Endodermal cell (in vitro differentiated cells): ENCODE measurements at regions not wholly inside any gene's neighbourhood (a gene's known extent, or its start where the extent isn't known, plus 50 kb on each side); places are given as distances from the start of the nearest gene placed in this dataset.

ENCODE experiments used
- DNase-seq: peaks from one replicate; pipeline ENCODE4 v3.0.0-alpha.2; 2017
- H3K27ac ChIP-seq: 2 replicates; pipeline ENCODE4 v1.5.1; 2013; ENCODE audit warnings: mild to moderate bottlenecking, low read depth, low read length, moderate library complexity
- H3K27me3 ChIP-seq: 2 replicates; pipeline ENCODE4 v1.6.1; 2013; ENCODE audit warnings: mild to moderate bottlenecking, low read length, moderate library complexity; ENCODE audit not compliant: insufficient read depth, control insufficient read depth, poor library complexity, severe bottlenecking
- H3K36me3 ChIP-seq: 2 replicates; pipeline ENCODE4 v1.7.0; 2013; ENCODE audit warnings: mild to moderate bottlenecking, low read length, moderate library complexity; ENCODE audit not compliant: control insufficient read depth, insufficient read depth
- H3K4me1 ChIP-seq: one replicate; pipeline ENCODE4 v1.7.0; 2013; ENCODE audit warnings: low read length; ENCODE audit not compliant: control insufficient read depth, insufficient read depth
- H3K4me3 ChIP-seq: 2 replicates; pipeline ENCODE4 v1.5.1; 2013; ENCODE audit warnings: mild to moderate bottlenecking, low read length, moderate library complexity
- H3K9ac ChIP-seq: 2 replicates; pipeline ENCODE4 v1.6.1; 2013; ENCODE audit warnings: mild to moderate bottlenecking, low read length, moderate library complexity; ENCODE audit not compliant: poor library complexity, severe bottlenecking; ENCODE audit errors: extremely low read depth
- H3K9me3 ChIP-seq: 2 replicates; pipeline ENCODE4 v1.6.1; 2013; ENCODE audit warnings: mild to moderate bottlenecking, low read length, moderate library complexity; ENCODE audit not compliant: control insufficient read depth
- H3K27ac Mint-ChIP-seq: 2 replicates; pipeline ENCODE4 v1.8.0; 2020; ENCODE audit warnings: mixed read lengths
- H3K27me3 Mint-ChIP-seq: 2 replicates; pipeline ENCODE4 v1.8.0; 2021; ENCODE audit warnings: mild to moderate bottlenecking, mixed read lengths; ENCODE audit not compliant: insufficient read depth
- H3K36me3 Mint-ChIP-seq: 2 replicates; pipeline ENCODE4 v1.8.0; 2020; ENCODE audit warnings: low read depth, mixed read lengths
- H3K4me1 Mint-ChIP-seq: 2 replicates; pipeline ENCODE4 v1.8.0; 2020; ENCODE audit warnings: mixed read lengths
- H3K4me3 Mint-ChIP-seq: 2 replicates; pipeline ENCODE4 v1.8.0; 2020; ENCODE audit warnings: mild to moderate bottlenecking, moderate library complexity, mixed read lengths
- H3K9me3 Mint-ChIP-seq: 2 replicates; pipeline ENCODE4 v1.8.0; 2020; ENCODE audit warnings: mild to moderate bottlenecking, mixed read lengths
- WGBS, 2 experiments: methylation state at CpG; one replicate each; pipeline versions ENCODE4 v1.1.5 to v1.1.7; 2013; ENCODE audit warnings: missing lambda C conversion rate in 2 of 2, mixed read lengths in 1 of 2; ENCODE audit not compliant: insufficient coverage in 1 of 2, insufficient read length in 1 of 2; 5-methylcytosine and 5-hydroxymethylcytosine counted together
- TF ChIP-seq, protein P1 (sequence below): fragments of 200-600 bp; sonication (generic); conservative IDR thresholded peaks from 2 replicates; pipeline ENCODE4 v1.5.0; 2021; ENCODE audit warnings: antibody characterized with exemption, mild to moderate bottlenecking

DNA sequence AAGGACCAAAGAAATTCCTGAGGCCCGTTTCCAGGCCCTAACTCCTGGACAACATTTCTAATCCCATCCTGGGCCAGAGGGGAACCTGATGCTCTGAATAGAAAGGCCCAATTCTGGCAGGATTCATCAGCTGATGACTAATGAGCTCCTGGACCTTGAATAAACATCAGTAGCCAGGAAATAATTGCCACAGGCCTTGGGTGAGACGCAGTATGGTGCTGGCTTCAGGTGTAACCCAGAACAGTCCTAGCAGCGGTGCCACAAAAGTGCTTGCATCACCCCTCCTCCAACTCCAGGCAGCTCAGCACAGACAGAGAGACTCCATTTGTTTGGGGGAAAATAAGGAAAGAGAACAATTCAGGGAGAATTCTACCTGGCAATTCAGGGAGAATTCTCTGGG is 184.7 kb upstream of the POU1F1 start:
- no peaks in the 10 kb centered on the region for H3K27me3 Mint-ChIP-seq

DNA sequence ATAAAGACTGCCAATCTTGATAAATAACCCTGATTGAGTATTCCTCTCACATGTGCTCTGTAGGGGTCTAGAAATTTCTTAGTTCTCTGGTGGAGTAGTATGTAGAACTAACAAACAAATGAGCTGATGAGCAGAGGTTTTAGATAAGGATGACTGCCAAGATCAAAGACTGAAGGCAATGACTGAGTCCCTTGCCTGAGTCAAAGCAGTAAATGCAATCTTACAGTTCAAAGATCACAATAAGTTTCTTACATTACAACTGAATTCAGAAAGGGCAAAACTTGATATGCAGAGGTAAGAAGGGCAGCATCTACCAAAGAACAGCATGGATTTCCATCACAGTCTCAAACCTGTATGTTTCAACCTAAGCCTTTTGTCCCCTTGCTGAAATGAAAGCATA is 172.2 kb upstream of the POU1F1 start:
- Mint-ChIP-seq H3K9me3 (no peaks in the 10 kb centered on the region), H3K36me3 (no peaks in the 10 kb centered on the region), H3K4me3 (no peak overlapping the region), H3K27ac (no peak overlapping the region), H3K4me1 (peaks cover 5% of the 10 kb centered on the region), H3K27me3 (no peaks in the 10 kb centered on the region)
- Histone ChIP-seq H3K4me3 (no peak overlapping the region), H3K36me3 (no peaks in the 10 kb centered on the region), H3K27me3 (no peaks in the 10 kb centered on the region), H3K9ac (no peak overlapping the region), H3K9me3 (peaks cover 6% of the 10 kb centered on the region), H3K27ac (no peak overlapping the region), H3K4me1 (no peaks in the 10 kb centered on the region)
- TF ChIP-seq, protein P1, sequence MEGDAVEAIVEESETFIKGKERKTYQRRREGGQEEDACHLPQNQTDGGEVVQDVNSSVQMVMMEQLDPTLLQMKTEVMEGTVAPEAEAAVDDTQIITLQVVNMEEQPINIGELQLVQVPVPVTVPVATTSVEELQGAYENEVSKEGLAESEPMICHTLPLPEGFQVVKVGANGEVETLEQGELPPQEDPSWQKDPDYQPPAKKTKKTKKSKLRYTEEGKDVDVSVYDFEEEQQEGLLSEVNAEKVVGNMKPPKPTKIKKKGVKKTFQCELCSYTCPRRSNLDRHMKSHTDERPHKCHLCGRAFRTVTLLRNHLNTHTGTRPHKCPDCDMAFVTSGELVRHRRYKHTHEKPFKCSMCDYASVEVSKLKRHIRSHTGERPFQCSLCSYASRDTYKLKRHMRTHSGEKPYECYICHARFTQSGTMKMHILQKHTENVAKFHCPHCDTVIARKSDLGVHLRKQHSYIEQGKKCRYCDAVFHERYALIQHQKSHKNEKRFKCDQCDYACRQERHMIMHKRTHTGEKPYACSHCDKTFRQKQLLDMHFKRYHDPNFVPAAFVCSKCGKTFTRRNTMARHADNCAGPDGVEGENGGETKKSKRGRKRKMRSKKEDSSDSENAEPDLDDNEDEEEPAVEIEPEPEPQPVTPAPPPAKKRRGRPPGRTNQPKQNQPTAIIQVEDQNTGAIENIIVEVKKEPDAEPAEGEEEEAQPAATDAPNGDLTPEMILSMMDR: no peak
- no peak for DNase-seq

More for the DNA sequence above, 184.7 kb upstream of the POU1F1 start:
- DNase-seq: no peak
- Histone ChIP-seq H3K4me3 (no peak overlapping the region), H3K27me3 (no peaks in the 10 kb centered on the region), H3K36me3 (no peaks in the 10 kb centered on the region), H3K9ac (no peak overlapping the region), H3K4me1 (no peaks in the 10 kb centered on the region), H3K27ac (no peak overlapping the region), H3K9me3 (peaks cover 3% of the 10 kb centered on the region)
- Mint-ChIP-seq H3K36me3 (no peaks in the 10 kb centered on the region), H3K4me1 (peaks cover 2% of the 10 kb centered on the region), H3K4me3 (no peak overlapping the region), H3K9me3 (peaks cover 4% of the 10 kb centered on the region), H3K27ac (no peak overlapping the region)
- 83 to 95% methylated on average over 1 to 3 of the region's 3 CpGs for WGBS, 2 experiments
- TF ChIP-seq, protein P1: no peak

- WGBS, 2 experiments: 56 to 72% methylated on average over 5 of the region's 5 CpGs
- no peak for DNase-seq
- H3K4me3 ChIP-seq: no peak overlapping the region
- no peak overlapping the region for H3K27ac ChIP-seq
- Mint-ChIP-seq H3K9me3 (no peaks in the 10 kb centered on the region), H3K4me3 (no peak overlapping the region), H3K27ac (peak overlapping the region; percentile 26), H3K27me3 (no peaks in the 10 kb centered on the region), H3K36me3 (no peaks in the 10 kb centered on the region), H3K4me1 (peaks cover 5% of the 10 kb centered on the region)
- no peaks in the 10 kb centered on the region for H3K36me3 ChIP-seq
- no peak overlapping the region for H3K9ac ChIP-seq
- peaks cover 6% of the 10 kb centered on the region for H3K9me3 ChIP-seq
- H3K27me3 ChIP-seq: no peaks in the 10 kb centered on the region
- TF ChIP-seq, protein P1: peak; percentile 18
- no peaks in the 10 kb centered on the region for H3K4me1 ChIP-seq
These were observed 170.5 kb upstream of the POU1F1 start for GRCh38 chr3:87446849-87447387.
